HCT116 (cell line): ENCODE measurements at regions not wholly inside any gene's neighbourhood (a gene's known extent, or its start where the extent isn't known, plus 50 kb on each side); places are given as distances from the start of the nearest gene placed in this dataset.

Source experiments
- CEBPB ChIP-seq: IDR thresholded peaks from 2 replicates; pipeline ENCODE4 v1.6.1; 2012; ENCODE audit warnings: low read depth
- EGR1 ChIP-seq: IDR thresholded peaks from 2 replicates; pipeline ENCODE4 v1.6.1; 2012; ENCODE audit warnings: low read depth
- ELF1 ChIP-seq: IDR thresholded peaks from 2 replicates; pipeline ENCODE4 v1.6.1; 2012; ENCODE audit warnings: low read depth, borderline replicate concordance
- EZH2 ChIP-seq: fragments of 200-600 bp; sonication (generic); IDR thresholded peaks from 2 replicates; pipeline ENCODE4 v1.6.1; 2017; ENCODE audit warnings: antibody characterized with exemption, mixed run types
- FOSL1 ChIP-seq: IDR thresholded peaks from 2 replicates; pipeline ENCODE4 v1.6.1; 2012; ENCODE audit warnings: low read depth
- POLR2A ChIP-seq: IDR thresholded peaks from 2 replicates; pipeline ENCODE4 v1.7.0; 2011; ENCODE audit warnings: borderline replicate concordance; ENCODE audit not compliant: insufficient read depth, insufficient read length; ENCODE audit errors: extremely low read depth
- POLR2AphosphoS5 ChIP-seq: IDR thresholded peaks from 2 replicates; pipeline ENCODE4 v1.6.1; 2011; ENCODE audit warnings: mild to moderate bottlenecking, low read depth, low read length, moderate library complexity
- RAD21 ChIP-seq: IDR thresholded peaks from 2 replicates; pipeline ENCODE4 v1.6.1; 2012; ENCODE audit warnings: low read depth, mild to moderate bottlenecking
- TCF7L2 ChIP-seq: IDR thresholded peaks from 2 replicates; pipeline ENCODE4 v1.7.0; 2011; ENCODE audit warnings: borderline replicate concordance, inconsistent platforms; ENCODE audit not compliant: insufficient read depth, insufficient read length; ENCODE audit errors: extremely low read depth
- ZNF274 ChIP-seq: fragments of 200-500 bp; sonication (Bioruptor generic); IDR thresholded peaks from 2 replicates; pipeline ENCODE4 v1.6.1; 2014; ENCODE audit warnings: mild to moderate bottlenecking, low read depth, low read length, inconsistent platforms
- TF ChIP-seq, protein P1 (sequence below), 3 experiments: fragments of 200-600 bp in 1 of 3; sonication (generic) in 1 of 3; IDR thresholded peaks in 2 of 3; conservative IDR thresholded peaks in 1 of 3; 2 replicates each; pipeline ENCODE4 v1.5.1; 2012 to 2017; ENCODE audit warnings: low read depth in 2 of 3, low read length in 2 of 3, antibody characterized with exemption in 1 of 3, borderline replicate concordance in 1 of 3, control low read depth in 1 of 3, mild to moderate bottlenecking in 1 of 3, mixed read lengths in 1 of 3, mixed run types in 1 of 3, moderate library complexity in 1 of 3; ENCODE audit not compliant: insufficient read depth in 1 of 3
- TF ChIP-seq, protein P2 (sequence below): IDR thresholded peaks from 2 replicates; pipeline ENCODE4 v1.6.1; 2012; ENCODE audit warnings: low read depth

DNA sequence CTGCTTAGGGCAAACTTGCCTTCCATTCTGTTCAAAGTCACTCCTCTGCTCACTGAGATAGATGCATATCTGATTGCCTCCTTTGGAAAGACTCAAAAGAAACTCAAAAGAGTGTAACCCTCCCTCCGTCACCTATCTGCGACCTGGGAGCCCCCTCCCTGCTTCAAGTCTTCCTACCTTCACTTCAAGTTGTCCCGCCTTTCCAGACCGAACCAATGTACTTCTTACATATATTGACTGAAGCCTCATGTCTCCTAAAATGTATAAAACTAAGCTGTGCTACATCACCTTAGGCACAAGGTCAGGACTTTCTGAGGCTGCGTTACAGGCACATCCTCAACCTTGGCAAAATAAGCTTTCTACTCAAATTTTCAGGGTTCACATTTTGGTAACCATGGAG is 77.4 kb upstream of the C1GALT1 start:
- TF ChIP-seq POLR2AphosphoS5 (no peak), POLR2A (no peak), CEBPB (no peak), FOSL1 (no peak), TCF7L2 (no peak), ELF1 (no peak), ZNF274 (no peak), EGR1 (no peak), EZH2 (no peak), RAD21 (no peak)
- TF ChIP-seq, protein P1, sequence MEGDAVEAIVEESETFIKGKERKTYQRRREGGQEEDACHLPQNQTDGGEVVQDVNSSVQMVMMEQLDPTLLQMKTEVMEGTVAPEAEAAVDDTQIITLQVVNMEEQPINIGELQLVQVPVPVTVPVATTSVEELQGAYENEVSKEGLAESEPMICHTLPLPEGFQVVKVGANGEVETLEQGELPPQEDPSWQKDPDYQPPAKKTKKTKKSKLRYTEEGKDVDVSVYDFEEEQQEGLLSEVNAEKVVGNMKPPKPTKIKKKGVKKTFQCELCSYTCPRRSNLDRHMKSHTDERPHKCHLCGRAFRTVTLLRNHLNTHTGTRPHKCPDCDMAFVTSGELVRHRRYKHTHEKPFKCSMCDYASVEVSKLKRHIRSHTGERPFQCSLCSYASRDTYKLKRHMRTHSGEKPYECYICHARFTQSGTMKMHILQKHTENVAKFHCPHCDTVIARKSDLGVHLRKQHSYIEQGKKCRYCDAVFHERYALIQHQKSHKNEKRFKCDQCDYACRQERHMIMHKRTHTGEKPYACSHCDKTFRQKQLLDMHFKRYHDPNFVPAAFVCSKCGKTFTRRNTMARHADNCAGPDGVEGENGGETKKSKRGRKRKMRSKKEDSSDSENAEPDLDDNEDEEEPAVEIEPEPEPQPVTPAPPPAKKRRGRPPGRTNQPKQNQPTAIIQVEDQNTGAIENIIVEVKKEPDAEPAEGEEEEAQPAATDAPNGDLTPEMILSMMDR (IDR thresholded peaks at IDR 0.05 in 2 of 3, conservative IDR thresholded peaks at IDR 0.05 in 1 of 3; ENCODE audit: borderline replicate concordance in 1 of 3, insufficient read depth in 1 of 3, low read depth in 2 of 3, low read length in 2 of 3): no peak
- TF ChIP-seq, protein P2, sequence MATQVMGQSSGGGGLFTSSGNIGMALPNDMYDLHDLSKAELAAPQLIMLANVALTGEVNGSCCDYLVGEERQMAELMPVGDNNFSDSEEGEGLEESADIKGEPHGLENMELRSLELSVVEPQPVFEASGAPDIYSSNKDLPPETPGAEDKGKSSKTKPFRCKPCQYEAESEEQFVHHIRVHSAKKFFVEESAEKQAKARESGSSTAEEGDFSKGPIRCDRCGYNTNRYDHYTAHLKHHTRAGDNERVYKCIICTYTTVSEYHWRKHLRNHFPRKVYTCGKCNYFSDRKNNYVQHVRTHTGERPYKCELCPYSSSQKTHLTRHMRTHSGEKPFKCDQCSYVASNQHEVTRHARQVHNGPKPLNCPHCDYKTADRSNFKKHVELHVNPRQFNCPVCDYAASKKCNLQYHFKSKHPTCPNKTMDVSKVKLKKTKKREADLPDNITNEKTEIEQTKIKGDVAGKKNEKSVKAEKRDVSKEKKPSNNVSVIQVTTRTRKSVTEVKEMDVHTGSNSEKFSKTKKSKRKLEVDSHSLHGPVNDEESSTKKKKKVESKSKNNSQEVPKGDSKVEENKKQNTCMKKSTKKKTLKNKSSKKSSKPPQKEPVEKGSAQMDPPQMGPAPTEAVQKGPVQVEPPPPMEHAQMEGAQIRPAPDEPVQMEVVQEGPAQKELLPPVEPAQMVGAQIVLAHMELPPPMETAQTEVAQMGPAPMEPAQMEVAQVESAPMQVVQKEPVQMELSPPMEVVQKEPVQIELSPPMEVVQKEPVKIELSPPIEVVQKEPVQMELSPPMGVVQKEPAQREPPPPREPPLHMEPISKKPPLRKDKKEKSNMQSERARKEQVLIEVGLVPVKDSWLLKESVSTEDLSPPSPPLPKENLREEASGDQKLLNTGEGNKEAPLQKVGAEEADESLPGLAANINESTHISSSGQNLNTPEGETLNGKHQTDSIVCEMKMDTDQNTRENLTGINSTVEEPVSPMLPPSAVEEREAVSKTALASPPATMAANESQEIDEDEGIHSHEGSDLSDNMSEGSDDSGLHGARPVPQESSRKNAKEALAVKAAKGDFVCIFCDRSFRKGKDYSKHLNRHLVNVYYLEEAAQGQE: no peak
